Gastroesophageal sphincter (tissue), 3 donors: ENCODE measurements at regions not wholly inside any gene's neighbourhood (a gene's known extent, or its start where the extent isn't known, plus 50 kb on each side); places are given as distances from the start of the nearest gene placed in this dataset.

Experiments used
- CTCF ChIP-seq, 4 experiments: fragments of 200-600 bp in 2 of 4; fragments of 450-650 bp in 2 of 4; sonication (generic) in 1 of 4; IDR thresholded peaks; one replicate each; pipeline ENCODE4 v1.5.1; 2017 to 2019; ENCODE audit warnings: antibody characterized with exemption in 4 of 4, mild to moderate bottlenecking in 2 of 4, moderate library complexity in 2 of 4
- POLR2AphosphoS5 ChIP-seq: sonication (generic); formaldehyde crosslinking; IDR thresholded peaks from one replicate; pipeline ENCODE4 v1.6.1; 2017; ENCODE audit warnings: antibody characterized with exemption

GRCh38 chr21:26368591-26369320, 198.2 kb upstream of the APP start:
- TF ChIP-seq CTCF (IDR thresholded peaks at IDR 0.05): no peak
- TF ChIP-seq POLR2AphosphoS5: no peak
